HG02943 (cell line): ENCODE measurements at regions not wholly inside any gene's neighbourhood (a gene's known extent, or its start where the extent isn't known, plus 50 kb on each side); places are given as distances from the start of the nearest gene placed in this dataset.

ENCODE experiments used
- ATAC-seq: cut with Tn5 transposase; IDR thresholded peaks from one replicate; pipeline ENCODE4 v1.9.1; 2021; ENCODE audit warnings: mild to moderate bottlenecking, low read depth, moderate library complexity; ENCODE audit not compliant: unreplicated experiment

- no peak for ATAC-seq
These were observed 506.8 kb upstream of the VRK2 start for GRCh38 chr2:57539761-57540160.

DNA sequence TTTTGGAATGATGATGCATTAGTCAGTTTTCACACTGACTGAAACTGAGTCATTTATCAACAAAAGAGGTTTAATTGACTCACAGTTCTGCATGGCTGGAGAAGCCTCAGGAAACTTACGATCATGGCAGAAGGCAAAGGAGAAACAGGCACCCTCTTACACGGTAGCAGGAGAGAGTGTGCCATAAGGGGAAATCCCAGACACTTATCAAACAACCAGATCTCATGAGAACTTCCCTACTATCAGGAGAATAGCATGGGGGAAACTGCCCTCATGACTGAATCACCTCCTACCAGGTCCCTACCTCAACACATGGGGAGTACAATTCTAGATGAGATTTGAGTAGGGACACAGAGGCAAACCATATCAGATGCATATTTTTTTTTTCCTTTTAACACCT, 504.5 kb upstream of the VRK2 start:
- no peak for ATAC-seq

DNA sequence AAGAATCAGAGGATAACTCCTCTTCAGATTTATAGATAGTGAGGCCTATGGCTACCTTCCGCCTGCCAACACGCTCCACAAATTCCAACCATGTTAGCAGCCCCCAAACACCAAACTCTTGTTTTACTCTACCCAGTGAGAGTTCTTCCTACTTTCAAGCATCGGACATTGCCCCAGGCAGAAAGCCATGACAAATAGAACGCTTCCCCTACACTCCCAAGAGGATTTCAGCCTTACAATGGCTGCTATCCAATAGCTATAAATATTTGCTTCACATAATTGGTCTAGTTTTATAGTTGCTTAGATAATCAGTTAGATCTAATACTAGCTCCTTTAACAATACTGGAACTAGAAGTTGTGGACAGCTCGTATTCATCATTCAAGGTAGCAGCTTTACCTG, 503.4 kb upstream of the VRK2 start:
- ATAC-seq, result no peak

DNA sequence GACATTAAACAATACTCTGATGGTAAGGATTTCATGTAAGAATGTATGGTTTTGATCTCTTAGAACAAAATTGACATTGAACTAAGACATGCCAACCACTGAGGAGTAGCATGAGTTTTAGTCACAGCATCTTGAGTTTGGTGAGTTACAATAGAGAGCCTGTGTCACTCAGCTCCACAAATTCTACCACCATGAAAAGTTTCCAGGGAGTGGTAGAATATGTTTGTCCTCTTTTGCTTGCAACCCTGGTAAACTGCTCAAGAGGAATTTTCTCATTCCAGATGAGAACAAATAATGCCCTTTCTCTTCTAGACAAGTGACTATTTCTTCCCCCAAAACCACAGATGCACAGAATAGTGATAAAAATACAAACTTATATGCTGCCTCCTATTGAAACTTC, 502.0 kb upstream of the VRK2 start:
- ATAC-seq, result no peak

DNA sequence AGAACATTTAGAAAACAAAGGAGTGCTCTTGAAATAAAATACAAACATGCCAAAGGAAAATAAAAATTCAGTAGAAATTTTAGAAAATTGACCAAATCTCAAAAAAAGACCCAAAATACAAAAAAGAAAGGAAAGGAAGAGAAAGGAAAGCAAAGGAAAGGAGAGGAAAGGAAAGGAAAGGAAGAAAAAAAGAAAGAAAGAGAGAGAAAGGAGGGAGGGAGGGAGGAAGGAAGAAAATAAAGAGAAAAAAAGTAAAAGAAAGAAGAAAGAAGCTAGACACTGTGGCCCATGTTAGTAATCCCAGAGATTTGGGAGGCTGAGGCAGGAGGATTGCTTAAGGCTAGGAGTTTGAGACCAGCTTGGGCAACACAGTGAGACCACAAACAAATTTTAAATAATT, 500.1 kb upstream of the VRK2 start:
- ATAC-seq, result no peak

- peak; percentile 62 for ATAC-seq
These were observed 496.9 kb upstream of the VRK2 start for GRCh38 chr2:57549642-57550102.

- ATAC-seq, result no peak
These were observed 495.7 kb upstream of the VRK2 start for GRCh38 chr2:57550912-57551311.

- ATAC-seq, result no peak
These were observed 493.7 kb upstream of the VRK2 start for GRCh38 chr2:57552885-57553284.

GRCh38 chr2:57554348-57554747, 492.3 kb upstream of the VRK2 start:
- ATAC-seq, result no peak

DNA sequence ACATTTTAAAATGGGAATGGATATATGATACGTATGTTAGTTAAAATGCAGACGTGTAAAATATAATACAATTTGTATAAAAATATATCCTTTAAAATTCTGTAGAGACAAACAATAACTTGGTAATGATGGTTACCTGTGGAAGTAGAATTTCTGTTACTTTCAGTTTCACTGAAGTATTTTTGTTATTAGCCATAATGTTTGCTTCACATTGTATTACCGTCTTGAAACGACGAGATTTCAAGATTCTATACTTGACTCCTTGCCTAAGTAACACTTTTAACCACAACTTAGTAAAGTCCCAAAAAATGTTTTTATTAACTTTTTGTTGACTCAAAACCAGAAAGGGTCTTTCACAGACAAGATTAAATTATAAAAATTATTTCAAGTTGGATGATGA, 488.3 kb upstream of the VRK2 start:
- ATAC-seq, result no peak

DNA sequence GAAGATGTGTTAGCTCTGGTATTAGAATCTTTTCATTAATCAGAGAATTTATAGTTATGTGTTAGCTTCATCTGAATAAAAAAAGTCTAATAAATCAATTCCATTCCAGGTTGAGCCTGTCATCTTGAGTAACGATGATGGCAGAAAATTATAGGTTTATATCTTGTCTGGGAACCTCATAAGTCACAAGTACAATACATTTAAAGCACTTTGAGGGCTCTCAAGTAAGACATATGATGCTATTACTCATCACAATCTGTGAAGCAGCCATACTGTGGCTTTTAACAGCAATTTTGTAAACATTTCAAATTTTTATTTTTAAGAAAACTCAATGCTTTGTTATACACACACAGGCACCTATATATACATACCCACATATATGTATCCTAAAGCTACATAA, 484.1 kb upstream of the VRK2 start:
- ATAC-seq, result no peak

DNA sequence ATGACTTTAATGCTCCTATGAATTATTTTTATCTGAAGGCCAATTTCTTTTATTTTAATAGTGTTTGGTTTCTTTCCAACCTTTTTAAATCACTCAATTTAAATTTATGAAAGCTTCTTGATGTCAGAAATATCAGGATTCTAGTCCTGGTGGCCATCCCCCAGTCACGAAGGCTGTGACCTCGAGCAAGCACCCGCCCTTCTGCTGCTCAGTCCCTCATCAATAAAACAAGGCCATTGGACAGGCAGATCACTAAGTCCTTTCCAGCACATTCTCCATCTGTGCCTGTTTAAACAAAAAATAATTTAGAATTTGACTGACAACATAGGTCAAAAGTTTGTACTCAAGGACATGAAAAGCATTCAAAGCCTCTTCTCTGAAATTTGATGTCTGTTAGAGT, 483.6 kb upstream of the VRK2 start:
- no peak for ATAC-seq

GRCh38 chr2:57567245-57567644, 479.4 kb upstream of the VRK2 start:
- ATAC-seq, result no peak

DNA sequence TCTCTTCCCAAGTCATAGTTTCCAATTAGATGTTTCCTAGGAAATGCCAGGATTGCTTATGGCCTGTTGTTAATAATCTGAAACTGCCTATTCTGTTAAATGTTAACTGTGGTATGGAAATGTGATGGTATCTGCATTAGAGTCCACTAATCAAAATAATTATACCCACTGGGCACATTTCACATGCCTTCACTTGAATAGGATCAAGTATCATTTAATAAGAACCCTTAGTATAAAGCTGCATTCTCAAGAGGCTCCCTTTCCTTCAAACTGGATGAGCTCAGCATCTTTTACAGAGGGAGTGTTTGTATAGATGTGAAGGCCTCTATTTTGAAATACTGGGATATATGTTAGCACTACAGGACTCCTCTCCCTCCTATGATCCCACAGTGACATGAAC, 477.2 kb upstream of the VRK2 start:
- ATAC-seq, result no peak

GRCh38 chr2:57570961-57571360, 475.6 kb upstream of the VRK2 start:
- no peak for ATAC-seq

GRCh38 chr2:57575700-57576268, 470.8 kb upstream of the VRK2 start:
- ATAC-seq, result no peak

- no peak for ATAC-seq
These were observed 469.6 kb upstream of the VRK2 start for GRCh38 chr2:57576983-57577382.

- ATAC-seq, result no peak
These were observed 448.7 kb upstream of the VRK2 start for GRCh38 chr2:57597940-57598339.

DNA sequence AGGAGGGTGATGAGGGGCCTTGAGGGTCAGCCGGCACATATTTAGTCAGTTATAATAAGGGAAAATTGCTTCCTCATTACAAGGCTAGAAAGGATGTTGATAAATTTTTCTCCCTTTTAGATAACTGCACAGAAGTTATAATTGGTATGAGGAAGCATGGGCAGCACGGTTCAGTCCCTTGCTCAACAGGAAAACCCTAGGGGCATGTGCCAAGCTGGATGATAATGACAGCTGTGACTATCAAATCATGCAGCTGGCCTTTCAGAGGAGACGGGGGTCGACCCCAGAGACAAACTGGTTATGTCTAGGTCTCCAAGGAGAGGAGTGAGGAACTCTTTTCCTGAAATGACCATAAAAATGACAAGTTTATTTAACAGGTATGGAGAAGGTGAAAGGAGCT, 448.1 kb upstream of the VRK2 start:
- ATAC-seq, result no peak

DNA sequence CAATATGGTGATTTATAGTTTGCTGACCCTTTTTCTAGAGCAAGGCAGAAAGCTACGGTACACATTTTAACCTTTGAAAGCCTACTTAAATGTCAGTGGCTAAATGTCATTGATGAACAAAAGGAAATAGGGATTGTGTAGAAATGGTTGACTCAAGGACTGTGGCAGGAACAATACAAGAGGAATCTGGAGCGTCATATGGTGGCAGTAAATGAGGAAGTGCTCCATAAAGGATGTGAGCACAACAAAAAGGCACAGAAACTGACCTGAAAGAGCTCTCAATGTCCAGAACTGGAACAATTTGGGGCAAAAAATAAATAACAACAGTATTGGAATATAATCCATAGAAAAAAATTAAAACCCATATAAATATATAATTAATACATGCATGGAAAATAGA, 443.9 kb upstream of the VRK2 start:
- ATAC-seq, result no peak

DNA sequence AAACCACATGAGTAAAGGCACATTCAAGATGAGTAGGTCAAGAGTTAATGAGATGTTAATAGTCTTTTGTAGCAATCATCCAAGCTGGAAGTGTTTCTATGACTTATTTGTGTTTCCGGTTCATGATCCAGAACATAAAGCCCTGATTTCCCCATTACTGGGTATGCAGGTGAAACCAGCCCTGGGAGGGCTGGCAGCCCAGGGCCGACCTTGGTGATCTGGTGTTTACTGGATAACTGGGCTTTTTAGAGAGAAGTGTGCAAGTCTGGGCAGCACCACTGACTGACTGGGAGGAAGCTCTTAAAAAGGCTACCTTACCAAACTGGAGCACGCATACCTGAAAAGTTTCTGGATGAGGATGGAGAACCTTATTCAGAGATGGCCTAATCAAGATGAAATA, 431.6 kb upstream of the VRK2 start:
- no peak for ATAC-seq

- ATAC-seq, result no peak
These were observed 430.6 kb upstream of the VRK2 start for GRCh38 chr2:57615855-57616556.

DNA sequence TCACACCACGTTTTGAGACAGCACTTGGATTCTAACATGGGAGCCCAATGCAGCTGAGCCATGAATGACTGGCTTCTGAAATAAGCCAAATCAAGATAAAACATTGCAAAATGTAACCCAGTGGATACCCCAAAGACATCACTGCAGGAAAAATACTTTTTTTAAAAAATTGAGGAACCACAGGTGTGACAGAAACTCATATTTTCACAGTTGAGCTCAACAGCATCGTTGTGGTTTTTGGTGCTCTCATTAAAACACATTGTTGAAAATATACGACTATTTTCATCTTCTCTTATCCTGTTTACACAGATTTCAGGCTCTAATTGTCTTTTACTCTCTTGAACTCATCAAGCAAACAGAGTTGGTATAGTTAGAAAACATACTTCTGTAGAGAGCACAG, 429.3 kb upstream of the VRK2 start:
- ATAC-seq, result no peak
